NCI-H2171 treated with DMSO at 0.1 percent for 48 hours (cell line): ENCODE measurements at regions not wholly inside any gene's neighbourhood (a gene's known extent, or its start where the extent isn't known, plus 50 kb on each side); places are given as distances from the start of the nearest gene placed in this dataset.
A peak's percentile ranks its signal among the peaks of the same experiment; 100 is the strongest.
"Not testable (repeated sequence)": the region's sequence is repeated elsewhere in the genome, so short reads cannot be mapped to it uniquely, and the experiment has no call there.

ENCODE experiments used
- DNase-seq: peaks from one replicate; lab custom pipeline; 2025; lab: John Stamatoyannopoulos, UW

GRCh38 chr12:73973486-73973885 lies 564.1 kb upstream of the ATXN7L3B start:
- no peak for DNase-seq

GRCh38 chr12:73984552-73984951 lies 553.1 kb upstream of the ATXN7L3B start:
- no peak for DNase-seq

DNA sequence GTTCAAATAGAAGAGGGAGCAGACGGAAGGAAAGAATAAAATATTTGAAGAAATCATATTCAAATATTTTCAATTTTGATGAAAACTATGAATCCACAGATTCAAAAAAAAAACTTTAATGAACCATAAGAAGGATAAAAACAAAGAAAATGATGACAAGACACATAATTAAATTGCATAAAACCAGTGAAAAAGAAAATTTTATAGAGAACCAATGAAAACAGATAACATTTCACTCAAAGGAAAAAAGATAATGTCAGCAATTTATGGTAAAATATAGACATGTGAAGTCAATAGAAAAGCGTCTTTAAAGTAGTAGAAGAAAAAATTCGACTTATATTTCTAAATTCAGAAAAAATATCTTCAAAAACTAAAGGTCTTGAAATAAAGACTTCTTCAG lies 546.5 kb upstream of the ATXN7L3B start:
- DNase-seq, result no peak

- no peak for DNase-seq
Observed at GRCh38 chr12:73998894-73999293, 538.7 kb upstream of the ATXN7L3B start.

- no peak for DNase-seq
Observed at GRCh38 chr12:74015118-74015517, 522.5 kb upstream of the ATXN7L3B start.

DNA sequence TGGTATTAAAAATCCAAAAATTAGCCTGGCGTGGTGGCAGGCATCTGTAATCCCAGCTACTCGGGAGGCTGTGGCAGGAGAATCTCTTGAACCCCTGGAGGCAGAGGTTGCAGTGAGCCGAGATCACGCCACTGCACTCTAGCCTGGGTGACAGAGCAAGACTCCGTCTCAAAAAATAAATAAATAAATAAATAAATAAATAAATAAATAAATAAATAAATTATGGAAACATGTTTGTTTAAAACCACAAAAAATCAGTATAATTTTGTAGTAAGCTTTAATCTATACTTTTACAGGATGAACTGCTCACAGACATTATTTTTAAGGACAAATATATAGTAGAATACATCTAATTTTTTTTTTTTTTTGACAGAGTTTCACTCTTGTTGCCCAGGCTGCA lies 521.3 kb upstream of the ATXN7L3B start:
- DNase-seq, result not testable (repeated sequence)

GRCh38 chr12:74018849-74019248 lies 518.8 kb upstream of the ATXN7L3B start:
- no peak for DNase-seq

DNA sequence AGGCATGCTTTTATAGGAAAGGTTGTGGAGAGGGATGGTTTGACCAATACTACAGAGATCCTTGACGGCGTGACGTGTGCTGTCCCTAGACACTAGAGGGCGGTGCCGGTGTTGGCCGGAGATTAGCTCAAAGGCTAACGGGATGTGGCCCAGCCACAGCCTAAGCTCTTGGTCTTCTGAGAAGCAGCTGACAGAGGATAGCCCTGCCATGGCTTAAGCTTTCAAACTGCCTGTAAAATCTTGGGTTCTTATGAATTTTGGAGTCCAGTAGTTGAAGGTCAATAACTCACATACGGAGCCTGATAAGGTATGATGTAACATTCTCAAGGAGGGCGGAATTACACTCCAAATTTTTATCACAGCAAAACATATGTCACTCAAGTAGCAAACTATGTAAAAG lies 515.7 kb upstream of the ATXN7L3B start:
- peak; percentile 22 for DNase-seq

DNA sequence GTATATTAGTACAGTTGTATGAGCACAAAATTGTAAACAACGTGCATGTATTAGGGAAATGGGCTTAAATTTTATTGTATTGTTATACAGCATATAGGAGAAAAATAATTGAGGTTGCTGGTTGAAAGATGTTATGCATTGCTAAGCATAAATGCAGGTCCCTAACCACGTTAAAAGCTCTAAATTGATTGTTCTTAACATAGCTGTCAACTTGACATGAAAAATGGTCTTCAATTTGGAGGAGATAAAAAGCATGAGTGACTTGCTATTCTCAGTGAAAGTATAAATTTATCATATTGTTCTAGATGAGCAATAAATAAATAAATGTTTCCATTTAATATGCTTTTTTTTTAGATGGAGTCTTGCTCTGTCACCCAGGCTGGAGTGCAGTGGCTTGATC lies 506.6 kb upstream of the ATXN7L3B start:
- no peak for DNase-seq

DNA sequence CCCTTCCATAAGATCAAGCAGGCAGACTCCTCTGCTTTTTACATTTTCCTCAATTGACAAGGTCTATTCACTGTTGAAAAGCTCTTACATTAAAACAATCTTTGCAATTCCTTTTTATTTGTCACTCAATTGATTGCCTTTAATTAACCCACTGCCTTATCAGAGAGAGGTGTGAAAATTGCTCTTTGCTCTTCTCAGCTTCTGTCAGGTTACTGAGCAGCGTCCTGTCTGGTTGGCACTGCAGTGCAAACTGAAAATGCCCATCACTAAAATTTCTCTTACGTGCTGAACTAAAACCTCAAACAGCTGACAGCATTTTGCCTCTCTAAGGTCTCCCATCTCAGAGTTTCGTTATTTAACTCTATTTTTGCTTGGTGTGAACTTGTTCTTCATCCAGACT lies 504.1 kb upstream of the ATXN7L3B start:
- no peak for DNase-seq

GRCh38 chr12:74039138-74039537 lies 498.5 kb upstream of the ATXN7L3B start:
- not testable (repeated sequence) for DNase-seq

DNA sequence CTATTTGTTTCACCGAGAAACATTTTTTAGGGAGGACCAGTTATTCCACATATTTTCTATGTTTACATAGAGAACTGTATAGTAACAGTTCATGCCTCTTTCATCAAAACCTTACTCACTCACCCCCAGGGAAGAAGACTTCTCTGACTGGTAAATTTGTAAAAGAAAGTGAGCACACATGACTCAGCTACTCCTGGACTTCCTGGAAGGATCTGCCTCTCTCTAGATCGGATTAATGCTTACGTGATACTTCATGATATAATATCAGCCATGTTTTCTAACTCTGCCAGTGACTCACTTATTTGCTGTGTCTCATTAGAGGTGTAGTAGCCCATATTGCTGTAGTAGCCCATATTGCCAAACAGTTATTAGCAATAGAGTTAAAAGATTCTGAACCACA lies 494.3 kb upstream of the ATXN7L3B start:
- DNase-seq, result no peak

DNA sequence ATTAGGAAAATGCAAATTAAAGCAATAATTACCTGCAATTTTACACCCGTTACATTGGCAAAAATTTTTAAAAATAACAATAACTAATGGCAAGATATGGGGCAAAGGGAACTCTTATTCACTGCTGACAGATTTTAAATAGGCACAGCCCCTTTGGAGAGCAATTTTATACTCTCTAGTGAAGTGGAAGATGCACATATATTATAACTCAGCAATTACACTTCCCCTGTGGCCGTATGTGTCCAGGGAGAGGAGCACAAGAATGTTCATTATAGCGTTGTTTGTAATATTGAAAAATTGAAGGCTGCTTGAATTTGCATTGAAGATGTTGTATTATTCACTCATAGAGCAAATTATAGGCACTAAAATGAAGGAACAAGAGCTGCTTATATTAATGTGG lies 488.3 kb upstream of the ATXN7L3B start:
- no peak for DNase-seq

DNA sequence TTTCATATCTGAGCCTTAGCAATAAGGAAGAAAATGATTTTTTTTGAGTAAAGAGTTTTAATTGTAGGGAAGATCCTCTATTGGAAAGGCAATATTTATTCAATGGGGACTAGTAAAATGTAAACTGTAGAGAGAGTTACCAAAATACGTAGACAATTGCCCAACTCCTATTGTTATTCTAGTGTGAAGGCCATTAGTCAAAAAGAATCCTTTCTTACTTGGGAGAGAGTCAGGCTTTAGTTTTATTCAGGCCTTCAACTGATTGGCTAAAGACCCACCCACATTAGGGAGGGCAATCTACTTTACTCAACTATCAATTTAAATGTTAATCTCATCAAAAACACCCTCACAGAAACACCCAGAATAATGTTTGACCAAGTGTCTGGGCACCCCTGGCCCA lies 485.8 kb upstream of the ATXN7L3B start:
- no peak for DNase-seq

- peak; percentile 6 for DNase-seq
Observed at GRCh38 chr12:74066476-74066875, 471.2 kb upstream of the ATXN7L3B start.

- DNase-seq, result no peak
Observed at GRCh38 chr12:74071182-74071581, 466.5 kb upstream of the ATXN7L3B start.

GRCh38 chr12:74076918-74077317 lies 460.7 kb upstream of the ATXN7L3B start:
- no peak for DNase-seq

- DNase-seq, result no peak
Observed at GRCh38 chr12:74105434-74105833, 432.2 kb upstream of the ATXN7L3B start.

DNA sequence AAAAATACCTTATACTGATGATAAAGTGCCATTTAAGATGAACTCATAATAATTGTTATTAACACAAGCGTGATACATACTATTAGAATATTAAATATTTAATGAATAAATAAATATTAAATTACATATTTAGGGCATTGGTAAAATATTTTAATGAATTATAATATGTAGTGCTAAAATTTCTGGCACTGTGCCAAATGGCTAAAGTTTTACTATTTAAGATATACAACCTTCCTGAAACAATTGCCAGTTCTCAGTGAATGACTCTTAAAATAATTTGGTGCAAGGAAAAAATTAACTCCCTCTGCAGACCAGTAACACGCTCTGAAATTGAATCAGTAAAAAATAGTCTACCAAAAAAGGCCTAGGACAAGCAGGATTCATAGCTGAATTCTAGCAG lies 428.9 kb upstream of the ATXN7L3B start:
- no peak for DNase-seq

DNA sequence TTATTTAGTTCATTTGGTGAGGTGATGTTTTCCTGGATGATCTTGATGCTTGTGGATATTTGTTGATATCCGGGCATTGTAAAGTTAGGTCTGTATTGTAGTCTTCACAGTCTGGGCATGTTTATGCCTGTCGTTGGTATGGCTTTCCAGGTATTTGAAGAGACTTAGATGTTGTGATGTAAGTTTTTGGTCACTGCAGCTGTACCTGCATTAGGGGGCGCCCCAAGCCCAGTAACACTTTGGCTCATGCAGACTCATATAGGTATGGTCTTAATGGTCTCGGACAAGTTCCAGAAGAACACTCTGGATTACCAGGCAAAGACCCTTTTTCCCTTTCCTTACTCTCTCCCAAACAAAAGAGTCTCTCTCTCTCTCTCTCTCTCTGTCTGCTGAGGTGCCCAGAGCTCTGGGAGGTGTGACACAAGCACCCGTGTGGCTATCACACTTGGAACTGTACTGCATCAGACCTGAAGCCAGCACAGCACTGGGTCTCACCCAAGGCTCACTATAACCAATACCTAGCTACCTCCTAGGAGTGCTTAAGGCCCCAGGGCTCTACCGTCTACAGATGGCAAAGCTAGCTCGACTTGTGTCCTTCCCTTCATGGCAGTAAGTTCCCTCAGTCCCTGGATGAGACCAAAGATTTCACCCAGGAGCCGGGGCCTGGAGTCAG lies 425.8 kb upstream of the ATXN7L3B start:
- DNase-seq, result no peak

- no peak for DNase-seq
Observed at GRCh38 chr12:74119811-74120362, 417.7 kb upstream of the ATXN7L3B start.

DNA sequence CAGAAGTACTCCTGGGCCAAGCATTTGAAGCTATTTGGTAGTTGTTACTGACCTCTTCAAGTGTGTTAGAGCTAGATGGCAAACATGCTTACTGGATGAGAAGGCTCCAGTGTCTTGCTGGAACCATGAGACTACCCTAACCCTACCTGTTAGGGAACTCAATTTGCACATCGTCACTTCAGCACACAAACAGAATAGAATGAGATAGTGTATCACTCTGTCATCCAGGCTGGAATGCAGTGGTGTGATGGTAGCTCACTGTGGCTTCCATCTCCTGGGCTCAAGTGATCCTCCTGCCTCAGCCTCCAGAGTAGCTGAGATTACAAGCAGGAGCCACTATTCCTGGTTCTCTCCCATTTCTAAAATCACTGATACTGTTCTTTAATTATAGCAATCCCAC lies 417.0 kb upstream of the ATXN7L3B start:
- DNase-seq, result no peak

GRCh38 chr12:74129702-74130101 lies 407.9 kb upstream of the ATXN7L3B start:
- DNase-seq, result no peak

GRCh38 chr12:74144396-74144795 lies 393.2 kb upstream of the ATXN7L3B start:
- DNase-seq, result no peak
